ENCODE measurements at regions not wholly inside any gene's neighbourhood (a gene's known extent, or its start where the extent isn't known, plus 50 kb on each side); places are given as distances from the start of the nearest gene placed in this dataset.

- TF ChIP-seq CTCF (IDR thresholded peaks at IDR 0.05; ENCODE audit: insufficient read depth, low read depth, low read length), result no peak
- no peak for TF ChIP-seq EZH2 (IDR thresholded peaks at IDR 0.05; ENCODE audit: insufficient read depth, low read length)
Observed at GRCh38 chr4:159416073-159416472, 313.2 kb downstream of the RAPGEF2 start.
